Mesodermal cell (in vitro differentiated cells): ENCODE measurements at regions not wholly inside any gene's neighbourhood (a gene's known extent, or its start where the extent isn't known, plus 50 kb on each side); places are given as distances from the start of the nearest gene placed in this dataset.
"Not testable (repeated sequence)": the region's sequence is repeated elsewhere in the genome, so short reads cannot be mapped to it uniquely, and the experiment has no call there.

Experiments used
- H3K27ac ChIP-seq: 2 replicates; pipeline ENCODE4 v1.7.0; 2013; ENCODE audit warnings: mild to moderate bottlenecking, low read depth, low read length, moderate library complexity; ENCODE audit not compliant: severe bottlenecking
- H3K36me3 ChIP-seq: 2 replicates; pipeline ENCODE4 v1.7.1; 2013; ENCODE audit warnings: mild to moderate bottlenecking, low read length, moderate library complexity; ENCODE audit not compliant: control insufficient read depth, insufficient read depth
- H3K4me1 ChIP-seq: one replicate; pipeline ENCODE4 v1.7.1; 2013; ENCODE audit warnings: mild to moderate bottlenecking, low read length; ENCODE audit not compliant: insufficient read depth, control insufficient read depth, poor library complexity, severe bottlenecking
- H3K4me3 ChIP-seq: 2 replicates; pipeline ENCODE4 v1.7.0; 2013; ENCODE audit warnings: low read length, control low read depth, mild to moderate bottlenecking; ENCODE audit not compliant: insufficient read depth, poor library complexity, severe bottlenecking; ENCODE audit errors: extremely low read depth
- H3K9me3 ChIP-seq: 2 replicates; pipeline ENCODE4 v1.7.1; 2013; ENCODE audit warnings: mild to moderate bottlenecking, low read length, moderate library complexity; ENCODE audit not compliant: control insufficient read depth
- WGBS, 2 experiments: methylation state at CpG; one replicate each; pipeline ENCODE4 v1.1.5; 2013; ENCODE audit warnings: missing lambda C conversion rate in 2 of 2; ENCODE audit not compliant: insufficient coverage in 2 of 2; 5-methylcytosine and 5-hydroxymethylcytosine counted together

GRCh38 chr4:77505275-77505957, 100.2 kb upstream of the CXCL13 start:
- H3K4me3 ChIP-seq, result no peak overlapping the region
- H3K36me3 ChIP-seq, result no peaks in the 10 kb centered on the region
- H3K27ac ChIP-seq, result no peak overlapping the region
- H3K9me3 ChIP-seq, result no peaks in the 10 kb centered on the region
- 82 to 85% methylated on average over 3 of the region's 4 CpGs for WGBS, 2 experiments
- no peaks in the 10 kb centered on the region for H3K4me1 ChIP-seq

- H3K4me1 ChIP-seq, result no peaks in the 10 kb centered on the region
- H3K36me3 ChIP-seq, result no peaks in the 10 kb centered on the region
- no peaks in the 10 kb centered on the region for H3K9me3 ChIP-seq
- no peak overlapping the region for H3K4me3 ChIP-seq
- WGBS, 2 experiments, result 67 to 82% methylated on average over 1 of the region's 2 CpGs
- no peak overlapping the region for H3K27ac ChIP-seq
Measured at GRCh38 chr4:77505958-77506319, 99.7 kb upstream of the CXCL13 start.

- 58 to 71% methylated on average over 6 of the region's 6 CpGs for WGBS, 2 experiments
- no peaks in the 10 kb centered on the region for H3K4me1 ChIP-seq
- H3K27ac ChIP-seq, result no peak overlapping the region
- no peaks in the 10 kb centered on the region for H3K36me3 ChIP-seq
- H3K4me3 ChIP-seq, result no peak overlapping the region
- H3K9me3 ChIP-seq, result no peaks in the 10 kb centered on the region
Measured at GRCh38 chr4:77510367-77510766, 95.3 kb upstream of the CXCL13 start.

- Histone ChIP-seq H3K4me1 (no peaks in the 10 kb centered on the region), H3K27ac (no peak overlapping the region), H3K4me3 (no peak overlapping the region), H3K36me3 (no peaks in the 10 kb centered on the region), H3K9me3 (no peaks in the 10 kb centered on the region)
- 80 to 90% methylated on average over 1 of the region's 1 CpG for WGBS, 2 experiments
Measured at GRCh38 chr4:77525538-77525937, 80.1 kb upstream of the CXCL13 start.

- no CpG with 5 or more reads among the region's 3 CpGs for WGBS, 2 experiments
- H3K4me3 ChIP-seq, H3K27ac ChIP-seq, H3K36me3 ChIP-seq, H3K4me1 ChIP-seq, H3K9me3 ChIP-seq: not testable (repeated sequence)
Measured at GRCh38 chr4:77527900-77528299, 77.7 kb upstream of the CXCL13 start.

- Histone ChIP-seq H3K27ac (no peak overlapping the region), H3K36me3 (no peaks in the 10 kb centered on the region), H3K9me3 (no peaks in the 10 kb centered on the region), H3K4me3 (no peak overlapping the region), H3K4me1 (no peaks in the 10 kb centered on the region)
Measured at GRCh38 chr4:77538144-77538543, 67.5 kb upstream of the CXCL13 start.

- Histone ChIP-seq H3K4me3 (no peak overlapping the region), H3K36me3 (no peaks in the 10 kb centered on the region), H3K27ac (no peak overlapping the region), H3K4me1 (no peaks in the 10 kb centered on the region), H3K9me3 (no peaks in the 10 kb centered on the region)
- WGBS, 2 experiments, result 87 to 96% methylated on average over 3 of the region's 4 CpGs
Measured at GRCh38 chr4:77538574-77539157, 67.0 kb upstream of the CXCL13 start.
